Keratinocyte (primary cell): ENCODE measurements at regions not wholly inside any gene's neighbourhood (a gene's known extent, or its start where the extent isn't known, plus 50 kb on each side); places are given as distances from the start of the nearest gene placed in this dataset.

Experiments
- DNase-seq: peaks from one replicate; pipeline ENCODE4 v3.0.0-alpha.2; 2011; ENCODE audit warnings: low read depth, missing footprints, low spot score
- FAIRE-seq: peaks from 2 replicates; lab custom pipeline; 2011; peaks lifted over from hg19 to GRCh38; lab: Jason Lieb, UNC
- H2AFZ ChIP-seq: 2 replicates; pipeline ENCODE4 v1.6.0; 2012; ENCODE audit warnings: low read length, control low read depth, inconsistent platforms; ENCODE audit not compliant: control insufficient read depth
- H3K27ac ChIP-seq: 2 replicates; pipeline ENCODE4 v1.5.1; 2011; ENCODE audit warnings: low read length; ENCODE audit not compliant: control insufficient read depth, insufficient read depth
- H3K27me3 ChIP-seq: 3 replicates; pipeline ENCODE4 v1.6.0; 2011; ENCODE audit warnings: low read length; ENCODE audit not compliant: control insufficient read depth, insufficient read depth; ENCODE audit errors: extremely low read depth
- H3K36me3 ChIP-seq, 2 experiments: 2 replicates in 1 of 2; 3 replicates in 1 of 2; pipeline ENCODE4 v1.5.1; 2011; ENCODE audit warnings: low read length in 2 of 2, mild to moderate bottlenecking in 1 of 2; ENCODE audit not compliant: control insufficient read depth in 2 of 2, insufficient read depth in 2 of 2; ENCODE audit errors: extremely low read depth in 1 of 2
- H3K4me1 ChIP-seq: 3 replicates; pipeline ENCODE4 v1.5.1; 2011; ENCODE audit warnings: low read length; ENCODE audit not compliant: control insufficient read depth, insufficient read depth; ENCODE audit errors: extremely low read depth
- H3K4me2 ChIP-seq: 3 replicates; pipeline ENCODE4 v1.6.0; 2011; ENCODE audit warnings: low read depth, low read length; ENCODE audit not compliant: control insufficient read depth, insufficient read depth; ENCODE audit errors: extremely low read depth
- H3K4me3 ChIP-seq, 3 experiments: fragments of 200-600 bp in 1 of 3; sonication (generic) in 1 of 3; 2 replicates in 2 of 3; 3 replicates in 1 of 3; pipeline ENCODE4 v1.5.1; 2011 to 2016; ENCODE audit warnings: low read length in 3 of 3, mild to moderate bottlenecking in 3 of 3, control low read depth in 2 of 3, inconsistent platforms in 1 of 3, low read depth in 1 of 3, mixed read lengths in 1 of 3, mixed run types in 1 of 3, moderate library complexity in 1 of 3; ENCODE audit not compliant: control insufficient read depth in 2 of 3, insufficient read depth in 2 of 3; ENCODE audit errors: extremely low read depth in 1 of 3
- H3K79me2 ChIP-seq: 2 replicates; pipeline ENCODE4 v1.6.0; 2012; ENCODE audit warnings: low read length; ENCODE audit not compliant: control insufficient read depth, insufficient read depth
- H3K9ac ChIP-seq: 3 replicates; pipeline ENCODE4 v1.6.0; 2011; ENCODE audit warnings: low read length; ENCODE audit not compliant: control insufficient read depth, insufficient read depth; ENCODE audit errors: extremely low read depth
- H3K9me1 ChIP-seq: 3 replicates; pipeline ENCODE4 v1.6.0; 2011; ENCODE audit warnings: low read length; ENCODE audit not compliant: control insufficient read depth, insufficient read depth; ENCODE audit errors: extremely low read depth
- H3K9me3 ChIP-seq: 2 replicates; pipeline ENCODE4 v1.5.1; 2012; ENCODE audit warnings: low read depth, low read length; ENCODE audit not compliant: control insufficient read depth
- H4K20me1 ChIP-seq: 3 replicates; pipeline ENCODE4 v1.6.0; 2011; ENCODE audit warnings: low read length; ENCODE audit not compliant: control insufficient read depth, insufficient read depth; ENCODE audit errors: extremely low read depth
- EZH2 ChIP-seq: IDR thresholded peaks from one replicate; pipeline ENCODE4 v1.6.1; 2012; ENCODE audit warnings: inconsistent platforms, mild to moderate bottlenecking, low read length, moderate library complexity
- dilution Hi-C: fragments of 300-500 bp; cut with MboI; formaldehyde crosslinking; loops from one replicate; pipeline ENCODE4 v1.7.0; 2020; ENCODE audit warnings: low sequenced_read_pairs; ENCODE audit not compliant: extremely low pct_ligation_motif_present
- TF ChIP-seq, protein P1 (sequence below), 3 experiments: IDR thresholded peaks in 1 of 3; conservative IDR thresholded peaks in 1 of 3; optimal IDR thresholded peaks in 1 of 3; 2 replicates in 2 of 3; 3 replicates in 1 of 3; pipeline versions ENCODE3 to v1.5.1; 2011; ENCODE audit warnings: low read length in 3 of 3, mild to moderate bottlenecking in 3 of 3, moderate library complexity in 2 of 3, control low read depth in 1 of 3, inconsistent platforms in 1 of 3; ENCODE audit not compliant: insufficient read depth in 2 of 3; ENCODE audit errors: extremely low read depth in 1 of 3

DNA sequence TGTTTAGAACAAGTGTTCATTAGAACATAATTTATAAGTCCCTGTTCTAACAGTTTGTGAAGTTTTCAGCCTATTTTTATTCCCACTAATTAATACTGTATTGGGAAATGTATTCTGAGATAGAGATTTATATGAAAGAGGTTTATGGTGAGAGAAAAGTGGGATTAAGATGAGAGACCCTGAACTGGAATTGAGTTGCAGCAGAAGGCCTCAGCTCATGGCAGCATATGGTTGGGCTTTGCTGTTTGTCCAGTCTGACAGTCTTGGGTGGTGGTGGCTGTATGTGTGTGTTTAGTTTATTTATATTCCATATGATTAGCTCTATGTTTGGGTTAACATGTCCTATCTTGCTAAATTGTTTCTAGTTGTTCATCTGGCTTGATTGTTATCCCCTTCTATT is 575.1 kb downstream of the SLITRK5 start:
- no peak overlapping the region for H3K4me2 ChIP-seq
- no peaks in the 10 kb centered on the region for H3K4me1 ChIP-seq
- no peaks in the 10 kb centered on the region for H3K27me3 ChIP-seq
- H2AFZ ChIP-seq = no peak overlapping the region
- dilution Hi-C loops = no loop called here
- no peak for FAIRE-seq
- no peak overlapping the region for H3K27ac ChIP-seq
- H4K20me1 ChIP-seq = no peaks in the 10 kb centered on the region
- no peaks in the 10 kb centered on the region for H3K36me3 ChIP-seq
- H3K4me3 ChIP-seq = no peak overlapping the region
- no peaks in the 10 kb centered on the region for H3K79me2 ChIP-seq
- DNase-seq = no peak
- H3K9me3 ChIP-seq = no peaks in the 10 kb centered on the region
- no peak overlapping the region for H3K9ac ChIP-seq
- TF ChIP-seq EZH2 = no peak
- TF ChIP-seq, protein P1, sequence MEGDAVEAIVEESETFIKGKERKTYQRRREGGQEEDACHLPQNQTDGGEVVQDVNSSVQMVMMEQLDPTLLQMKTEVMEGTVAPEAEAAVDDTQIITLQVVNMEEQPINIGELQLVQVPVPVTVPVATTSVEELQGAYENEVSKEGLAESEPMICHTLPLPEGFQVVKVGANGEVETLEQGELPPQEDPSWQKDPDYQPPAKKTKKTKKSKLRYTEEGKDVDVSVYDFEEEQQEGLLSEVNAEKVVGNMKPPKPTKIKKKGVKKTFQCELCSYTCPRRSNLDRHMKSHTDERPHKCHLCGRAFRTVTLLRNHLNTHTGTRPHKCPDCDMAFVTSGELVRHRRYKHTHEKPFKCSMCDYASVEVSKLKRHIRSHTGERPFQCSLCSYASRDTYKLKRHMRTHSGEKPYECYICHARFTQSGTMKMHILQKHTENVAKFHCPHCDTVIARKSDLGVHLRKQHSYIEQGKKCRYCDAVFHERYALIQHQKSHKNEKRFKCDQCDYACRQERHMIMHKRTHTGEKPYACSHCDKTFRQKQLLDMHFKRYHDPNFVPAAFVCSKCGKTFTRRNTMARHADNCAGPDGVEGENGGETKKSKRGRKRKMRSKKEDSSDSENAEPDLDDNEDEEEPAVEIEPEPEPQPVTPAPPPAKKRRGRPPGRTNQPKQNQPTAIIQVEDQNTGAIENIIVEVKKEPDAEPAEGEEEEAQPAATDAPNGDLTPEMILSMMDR (optimal IDR thresholded peaks at IDR 0.05 in 1 of 3, IDR thresholded peaks at IDR 0.05 in 1 of 3, conservative IDR thresholded peaks at IDR 0.05 in 1 of 3; ENCODE audit: extremely low read depth in 1 of 3, insufficient read depth in 2 of 3, low read length in 3 of 3) = no peak
- H3K9me1 ChIP-seq = no peaks in the 10 kb centered on the region

DNA sequence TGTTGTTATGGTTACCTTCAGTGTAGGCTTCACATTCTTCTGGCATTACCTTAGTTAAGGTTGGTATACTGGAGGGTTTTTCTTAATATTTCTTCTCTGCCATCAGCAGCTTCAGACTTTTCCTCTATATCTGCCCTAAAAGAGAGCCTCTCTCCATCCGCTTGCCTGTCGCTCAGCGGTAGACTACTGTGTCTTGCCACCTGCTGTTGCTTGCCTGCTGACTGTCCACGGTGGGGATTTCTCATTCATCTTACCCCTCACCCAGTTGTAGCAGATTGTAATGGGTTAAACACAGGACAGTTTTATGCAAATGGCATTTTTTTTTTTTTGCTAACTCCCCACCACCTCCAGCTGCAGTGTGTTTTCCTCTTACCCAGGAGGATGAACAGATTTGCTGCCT is 577.2 kb downstream of the SLITRK5 start:
- no peaks in the 10 kb centered on the region for H3K27me3 ChIP-seq
- no peak overlapping the region for H2AFZ ChIP-seq
- FAIRE-seq = no peak
- H4K20me1 ChIP-seq = no peaks in the 10 kb centered on the region
- H3K9ac ChIP-seq = no peak overlapping the region
- no peaks in the 10 kb centered on the region for H3K79me2 ChIP-seq
- H3K27ac ChIP-seq = no peak overlapping the region
- H3K4me3 ChIP-seq = no peak overlapping the region
- no peaks in the 10 kb centered on the region for H3K9me3 ChIP-seq
- no peak overlapping the region for H3K4me2 ChIP-seq
- H3K36me3 ChIP-seq = no peaks in the 10 kb centered on the region
- H3K4me1 ChIP-seq = no peaks in the 10 kb centered on the region
- dilution Hi-C loops = no loop called here
- TF ChIP-seq EZH2 = no peak
- TF ChIP-seq, protein P1 (optimal IDR thresholded peaks at IDR 0.05 in 1 of 3, IDR thresholded peaks at IDR 0.05 in 1 of 3, conservative IDR thresholded peaks at IDR 0.05 in 1 of 3; ENCODE audit: extremely low read depth in 1 of 3, insufficient read depth in 2 of 3, low read length in 3 of 3) = no peak
- H3K9me1 ChIP-seq = no peaks in the 10 kb centered on the region
- no peak for DNase-seq
